GM04503 (cell line): ENCODE measurements at regions not wholly inside any gene's neighbourhood (a gene's known extent, or its start where the extent isn't known, plus 50 kb on each side); places are given as distances from the start of the nearest gene placed in this dataset.
"Not testable (repeated sequence)": the region's sequence is repeated elsewhere in the genome, so short reads cannot be mapped to it uniquely, and the experiment has no call there.

Experiments
- DNase-seq: peaks from one replicate; pipeline ENCODE4 v3.0.0-alpha.2; 2012; ENCODE audit warnings: low read depth

GRCh38 chr5:136621743-136622142 is 256.4 kb upstream of the TRPC7 start:
- DNase-seq, result no peak

DNA sequence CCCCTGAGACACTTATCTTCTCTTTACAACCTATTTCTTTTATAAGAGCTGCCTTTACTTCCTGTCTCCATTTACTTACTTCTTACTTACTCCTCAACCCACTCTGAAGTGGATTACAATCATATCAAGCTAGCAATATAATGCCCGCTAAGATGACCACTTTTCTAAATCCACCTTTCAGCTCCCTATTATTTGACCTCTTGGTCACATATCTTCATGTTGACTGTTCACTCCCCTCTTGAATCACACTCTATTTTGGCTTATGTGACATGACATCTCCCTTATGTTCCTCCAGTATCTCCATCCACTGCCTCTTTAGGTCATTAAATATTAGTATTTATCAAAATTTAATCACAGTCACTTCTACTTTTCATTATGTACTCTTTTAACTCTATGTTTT is 255.3 kb upstream of the TRPC7 start:
- no peak for DNase-seq

- DNase-seq, result no peak
Measured at GRCh38 chr5:136620016-136620419, 254.7 kb upstream of the TRPC7 start.

- DNase-seq, result no peak
Measured at GRCh38 chr5:136619556-136619955, 254.2 kb upstream of the TRPC7 start.

- DNase-seq, result no peak
Measured at GRCh38 chr5:136615251-136616119, 250.1 kb upstream of the TRPC7 start.

DNA sequence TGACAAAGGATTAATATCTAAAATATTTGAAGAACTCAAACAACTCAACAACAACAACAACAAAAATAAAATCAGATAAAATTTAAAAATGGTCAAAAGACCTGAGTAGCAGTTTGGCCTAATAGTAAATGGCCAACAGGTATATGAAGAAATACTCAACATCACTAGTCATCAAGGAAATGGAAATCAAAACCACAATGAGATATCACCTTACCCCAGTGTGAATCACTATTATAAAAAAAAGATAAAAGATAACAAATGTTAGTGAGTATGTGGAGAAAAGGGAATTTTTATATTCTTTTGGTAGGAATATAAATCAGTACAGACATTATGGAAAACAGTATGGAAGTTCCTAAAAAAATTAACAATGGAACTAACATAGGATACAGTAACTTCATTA is 247.9 kb upstream of the TRPC7 start:
- no peak for DNase-seq

DNA sequence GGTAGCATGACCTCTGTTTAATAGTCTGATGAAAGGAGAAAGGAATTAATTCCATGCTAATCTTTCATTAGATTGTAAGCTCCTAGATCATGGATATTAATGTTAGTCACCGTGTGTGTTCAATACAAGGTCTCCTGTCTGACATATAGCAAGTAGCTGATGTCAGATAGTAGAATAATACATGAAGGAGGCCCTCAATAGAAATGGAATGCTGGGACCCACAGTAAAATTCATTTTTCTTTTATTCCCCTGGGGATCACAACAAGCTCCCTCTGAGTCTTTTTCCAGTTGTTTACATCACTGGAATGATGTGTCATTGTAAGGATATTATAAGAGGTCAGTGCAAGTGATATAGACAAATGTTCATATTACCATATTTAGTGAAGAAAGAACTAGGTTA is 240.3 kb upstream of the TRPC7 start:
- DNase-seq, result no peak

- no peak for DNase-seq
Measured at GRCh38 chr5:136600306-136600705, 235.0 kb upstream of the TRPC7 start.

- DNase-seq, result no peak
Measured at GRCh38 chr5:136598802-136599404, 233.6 kb upstream of the TRPC7 start.

DNA sequence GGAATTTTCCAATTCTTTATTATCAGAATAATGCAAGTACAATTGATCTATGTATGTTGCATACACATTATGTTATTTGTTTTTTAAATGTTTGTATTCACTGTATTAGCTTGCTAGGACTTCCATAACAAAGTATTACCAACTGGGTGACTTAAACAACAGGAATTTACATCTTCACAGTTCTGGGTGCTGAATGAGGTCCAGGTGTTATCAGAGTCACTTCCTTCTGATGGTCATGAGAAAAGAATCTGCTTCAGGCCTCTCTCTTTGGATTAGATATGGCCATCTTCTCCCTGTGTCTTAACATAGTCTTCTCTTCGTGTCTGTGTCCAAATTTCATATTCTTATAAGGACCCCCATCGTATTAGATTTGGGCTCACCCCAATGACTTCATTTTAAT is 229.1 kb upstream of the TRPC7 start:
- no peak for DNase-seq

DNA sequence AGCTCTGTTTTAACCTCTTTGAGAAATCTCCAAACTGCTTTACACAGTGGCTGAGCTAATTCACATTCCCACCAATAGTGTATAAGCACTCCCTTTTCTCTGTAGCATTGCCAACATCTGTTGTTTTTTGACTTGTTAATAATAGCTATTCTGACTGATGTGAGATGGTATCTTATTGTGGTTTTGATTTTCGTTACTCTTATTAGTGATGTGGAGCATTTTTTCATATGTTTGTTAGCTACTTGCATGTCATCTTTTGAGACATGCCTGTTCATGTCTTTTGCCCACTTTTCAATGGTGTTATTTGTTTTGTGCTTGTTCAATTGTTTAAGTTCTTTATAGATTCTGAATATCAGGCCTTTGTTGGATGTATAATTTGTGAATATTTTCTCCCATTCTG is 225.2 kb upstream of the TRPC7 start:
- no peak for DNase-seq

GRCh38 chr5:136586196-136586595 is 220.9 kb upstream of the TRPC7 start:
- DNase-seq, result no peak

GRCh38 chr5:136584474-136584873 is 219.1 kb upstream of the TRPC7 start:
- DNase-seq, result no peak

GRCh38 chr5:136579238-136579637 is 213.9 kb upstream of the TRPC7 start:
- DNase-seq, result no peak

- not testable (repeated sequence) for DNase-seq
Measured at GRCh38 chr5:136569875-136570274, 204.5 kb upstream of the TRPC7 start.

GRCh38 chr5:136565457-136565856 is 200.1 kb upstream of the TRPC7 start:
- DNase-seq, result not testable (repeated sequence)

DNA sequence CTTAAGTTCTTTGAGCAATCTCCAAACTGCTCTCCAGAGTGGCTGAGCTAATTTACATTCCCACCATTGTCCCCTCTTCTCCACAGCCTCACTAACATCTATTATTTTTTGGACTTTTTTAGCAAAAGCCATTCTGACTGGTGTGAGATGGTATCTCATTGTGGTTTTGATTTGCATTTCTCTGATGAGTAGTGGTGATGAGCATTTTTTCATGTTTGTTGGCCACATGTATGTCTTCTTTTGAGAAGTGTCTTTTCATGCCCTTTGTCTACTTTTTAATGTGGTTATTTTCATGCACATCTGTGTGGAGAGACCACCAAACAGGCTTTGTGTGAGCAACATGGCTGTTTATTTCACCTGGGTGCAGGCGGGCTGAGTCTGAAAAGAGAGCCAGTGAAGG is 199.7 kb upstream of the TRPC7 start:
- DNase-seq, result not testable (repeated sequence)

DNA sequence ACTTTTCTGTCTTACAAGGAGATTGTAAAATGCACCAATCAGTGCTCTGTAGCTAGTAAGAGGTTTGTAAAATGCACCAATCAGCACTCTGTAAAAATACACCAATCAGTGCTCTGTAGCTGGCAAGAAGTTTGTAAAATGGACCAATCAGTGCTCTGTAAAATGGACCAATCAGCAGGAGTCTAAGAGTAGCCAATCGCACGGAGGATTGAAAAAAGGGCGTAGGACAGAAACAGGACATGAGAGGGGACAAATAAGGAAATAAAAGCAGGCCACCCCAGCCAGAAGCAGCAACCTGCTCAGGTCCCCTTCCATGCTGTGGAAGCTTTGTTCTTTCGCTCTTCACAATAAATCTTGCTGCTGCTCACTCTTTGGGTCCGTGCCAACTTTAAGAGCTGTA is 199.1 kb upstream of the TRPC7 start:
- not testable (repeated sequence) for DNase-seq

DNA sequence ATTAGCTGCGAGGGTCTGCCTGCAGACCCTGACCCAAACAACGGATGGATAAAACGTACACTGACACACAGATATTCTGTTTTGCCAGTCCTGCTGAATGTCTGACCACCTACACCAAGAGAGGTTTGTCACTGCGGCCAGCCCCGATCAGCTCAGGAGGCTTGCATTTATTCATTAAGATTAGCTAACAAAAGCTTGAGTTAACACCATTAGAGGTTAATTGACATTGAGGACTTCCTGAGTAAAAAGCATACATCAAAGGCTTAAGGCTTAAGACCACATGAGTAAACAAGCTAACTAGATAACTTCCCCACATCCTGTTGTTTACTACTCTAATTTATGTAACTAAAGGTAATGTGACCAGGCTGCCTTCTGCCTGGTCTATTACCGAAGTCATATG is 198.1 kb upstream of the TRPC7 start:
- no peak for DNase-seq

- no peak for DNase-seq
Measured at GRCh38 chr5:136560126-136560525, 194.8 kb upstream of the TRPC7 start.

DNA sequence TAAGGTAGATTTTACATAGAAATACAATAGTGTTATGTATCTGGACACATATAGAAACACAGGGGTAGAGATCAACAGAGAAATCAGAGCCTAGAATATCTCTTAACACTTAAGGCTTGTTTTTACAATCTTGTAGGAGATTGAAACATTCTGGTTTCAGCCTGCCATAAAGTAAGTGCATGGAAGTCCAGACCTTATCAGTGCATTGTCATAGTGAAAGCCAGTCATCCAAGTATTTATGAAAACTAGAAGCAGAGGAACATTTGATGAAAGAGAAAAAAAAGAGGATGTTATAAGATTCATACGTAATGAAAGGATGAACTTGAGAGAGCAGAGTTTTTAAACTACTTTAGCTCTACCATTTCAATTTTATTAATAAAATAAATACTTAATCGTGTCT is 194.3 kb upstream of the TRPC7 start:
- DNase-seq, result no peak

DNA sequence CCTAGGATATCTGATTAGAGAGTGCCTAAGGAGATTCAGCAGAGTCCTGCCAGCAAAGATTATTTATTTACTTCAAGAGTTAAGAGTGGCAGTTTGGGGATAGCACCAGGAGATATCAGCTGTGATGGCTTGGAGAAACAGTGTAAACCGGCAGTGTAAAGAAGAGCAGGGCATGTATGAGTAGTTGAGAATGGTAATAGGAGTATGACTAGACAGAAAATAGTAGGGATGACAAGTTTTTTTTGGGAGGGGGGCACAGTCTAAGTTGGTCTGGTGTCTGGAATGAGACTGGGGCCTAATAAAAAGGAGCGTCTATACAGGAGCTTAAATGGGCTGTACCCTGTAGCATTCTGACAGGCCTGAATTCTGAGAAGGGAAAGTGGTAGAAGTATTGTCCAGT is 181.8 kb upstream of the TRPC7 start:
- DNase-seq, result not testable (repeated sequence)

- not testable (repeated sequence) for DNase-seq
Measured at GRCh38 chr5:136546441-136546840, 181.1 kb upstream of the TRPC7 start.

DNA sequence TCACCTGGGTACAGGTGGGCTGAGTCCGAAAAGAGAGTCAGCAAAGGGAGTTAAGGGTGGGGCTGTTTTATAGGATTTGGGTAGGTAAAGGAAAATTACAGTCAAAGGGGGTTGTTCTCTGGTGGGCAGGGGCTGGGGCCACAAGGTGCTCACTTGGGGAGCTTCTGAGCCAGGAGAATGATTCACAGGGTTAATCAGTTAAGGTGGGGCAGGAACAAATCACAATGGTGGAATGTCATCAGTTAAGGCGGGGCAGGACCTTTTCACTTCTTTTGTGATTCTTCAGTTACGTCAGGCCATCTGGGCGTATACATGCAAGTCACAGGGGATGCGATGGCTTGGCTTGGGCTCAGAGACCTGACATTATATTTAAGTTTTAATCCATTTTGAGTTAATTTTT is 179.7 kb upstream of the TRPC7 start:
- DNase-seq, result not testable (repeated sequence)
